Esophagus squamous epithelium (tissue), 5 donors: ENCODE measurements at regions not wholly inside any gene's neighbourhood (a gene's known extent, or its start where the extent isn't known, plus 50 kb on each side); places are given as distances from the start of the nearest gene placed in this dataset.

Source experiments
- DNase-seq: peaks from one replicate; lab custom pipeline; 2025; lab: John Stamatoyannopoulos, UW
- H3K27ac ChIP-seq, 4 donors: fragments of 200-600 bp; sonication (generic); one replicate each; pipeline ENCODE4 v1.5.1; 2016 to 2019; ENCODE audit warnings: mild to moderate bottlenecking in 1 of 4
- H3K27me3 ChIP-seq, 4 donors: fragments of 200-600 bp; sonication (generic); 1 replicate in 3 of 4; 2 replicates in 1 of 4; pipeline versions ENCODE4 v1.5.1 to v1.6.0; 2017 to 2021; ENCODE audit warnings: antibody characterized with exemption in 1 of 4
- H3K36me3 ChIP-seq, 3 donors: fragments of 200-600 bp; sonication (generic); one replicate each; pipeline ENCODE4 v1.5.1; 2016 to 2019
- H3K4me1 ChIP-seq, 3 donors: fragments of 200-600 bp; sonication (generic); one replicate each; pipeline ENCODE4 v1.5.1; 2017 to 2019
- H3K4me3 ChIP-seq, 4 donors: fragments of 200-600 bp; sonication (generic); 1 replicate in 3 of 4; 2 replicates in 1 of 4; pipeline ENCODE4 v1.5.1; 2016 to 2019; ENCODE audit warnings: mild to moderate bottlenecking in 2 of 4, moderate library complexity in 1 of 4
- H3K9me3 ChIP-seq, 3 donors: fragments of 200-600 bp; sonication (generic); one replicate each; pipeline ENCODE4 v1.5.1; 2016 to 2019
- POLR2A ChIP-seq, 4 donors: fragments of 450-650 bp; IDR thresholded peaks; one replicate each; pipeline ENCODE4 v1.6.1; 2017; ENCODE audit warnings: antibody characterized with exemption in 4 of 4, mild to moderate bottlenecking in 4 of 4, moderate library complexity in 3 of 4
- WGBS, 2 donors: methylation state at CpG; one replicate each; pipeline ENCODE4 v1.1.5; 2018; 5-methylcytosine and 5-hydroxymethylcytosine counted together
- intact Hi-C: fragments of 100-400 bp; cut with DNase I; formaldehyde crosslinking; loops from one replicate; pipeline ENCODE4 v1.15.0; 2022
- TF ChIP-seq, protein P1 (sequence below), 6 experiments: fragments of 450-650 bp in 4 of 6; fragments of 200-600 bp in 2 of 6; sonication (generic) in 2 of 6; IDR thresholded peaks; one replicate each; pipeline ENCODE4 v1.5.1; 2016 to 2019; ENCODE audit warnings: antibody characterized with exemption in 6 of 6, mild to moderate bottlenecking in 4 of 6, moderate library complexity in 4 of 6
- donor health status: DM: yes; HTN: yes; CAD: no.

GRCh38 chr7:16079723-16080122 lies 341.6 kb downstream of the CRPPA start:
- no peaks in the 10 kb centered on the region for H3K9me3 ChIP-seq
- intact Hi-C loops, result loop anchor here (10.0 kb wide), 2 partner anchors 485 to 775 kb away; no protein-coding TSS in a partner anchor

DNA sequence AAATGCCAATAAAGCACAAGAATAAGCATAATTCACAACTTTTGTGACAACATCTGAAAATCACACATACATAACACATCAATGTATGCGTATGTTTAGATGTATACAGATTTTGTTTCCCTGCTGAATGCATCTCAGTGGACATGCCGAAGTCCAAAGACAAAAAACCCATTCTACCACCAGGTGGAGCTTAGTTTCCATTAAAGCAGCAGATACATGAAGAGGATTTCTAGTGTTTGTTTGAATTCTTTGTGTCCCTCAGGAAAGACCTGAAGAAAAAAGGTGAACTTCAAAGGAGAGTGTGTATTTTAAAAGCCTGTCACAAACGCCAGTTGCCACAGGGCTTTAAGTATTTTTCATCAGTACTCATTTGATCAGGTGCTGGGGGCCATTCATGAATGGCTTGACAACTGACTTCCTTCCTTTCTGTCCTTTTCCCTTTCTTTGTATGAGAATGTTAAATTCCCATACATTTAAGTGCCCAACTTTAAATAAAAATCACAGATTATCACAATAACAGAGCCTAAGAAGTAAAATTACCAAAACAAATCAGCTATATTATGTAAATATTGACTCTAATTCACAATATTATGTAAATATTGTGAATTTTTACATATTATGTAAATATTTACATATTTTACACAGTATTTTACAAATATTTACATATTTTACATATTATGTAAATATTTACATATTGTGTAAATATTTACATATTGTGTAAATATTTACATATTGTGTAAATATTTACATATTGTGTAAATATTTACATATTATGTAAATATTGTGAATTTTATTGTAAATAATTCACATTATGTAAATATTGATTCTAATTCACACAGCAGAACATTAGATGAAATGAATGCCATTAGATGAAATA lies 343.0 kb downstream of the CRPPA start:
- Histone ChIP-seq H3K36me3 (no peaks in the 10 kb centered on the region), H3K4me3 (no peak overlapping the region), H3K9me3 (no peaks in the 10 kb centered on the region), H3K4me1 (no peaks in the 10 kb centered on the region), H3K27ac (no peak overlapping the region), H3K27me3 (no peaks in the 10 kb centered on the region)
- no peak for TF ChIP-seq POLR2A (IDR thresholded peaks at IDR 0.05)
- TF ChIP-seq, protein P1, sequence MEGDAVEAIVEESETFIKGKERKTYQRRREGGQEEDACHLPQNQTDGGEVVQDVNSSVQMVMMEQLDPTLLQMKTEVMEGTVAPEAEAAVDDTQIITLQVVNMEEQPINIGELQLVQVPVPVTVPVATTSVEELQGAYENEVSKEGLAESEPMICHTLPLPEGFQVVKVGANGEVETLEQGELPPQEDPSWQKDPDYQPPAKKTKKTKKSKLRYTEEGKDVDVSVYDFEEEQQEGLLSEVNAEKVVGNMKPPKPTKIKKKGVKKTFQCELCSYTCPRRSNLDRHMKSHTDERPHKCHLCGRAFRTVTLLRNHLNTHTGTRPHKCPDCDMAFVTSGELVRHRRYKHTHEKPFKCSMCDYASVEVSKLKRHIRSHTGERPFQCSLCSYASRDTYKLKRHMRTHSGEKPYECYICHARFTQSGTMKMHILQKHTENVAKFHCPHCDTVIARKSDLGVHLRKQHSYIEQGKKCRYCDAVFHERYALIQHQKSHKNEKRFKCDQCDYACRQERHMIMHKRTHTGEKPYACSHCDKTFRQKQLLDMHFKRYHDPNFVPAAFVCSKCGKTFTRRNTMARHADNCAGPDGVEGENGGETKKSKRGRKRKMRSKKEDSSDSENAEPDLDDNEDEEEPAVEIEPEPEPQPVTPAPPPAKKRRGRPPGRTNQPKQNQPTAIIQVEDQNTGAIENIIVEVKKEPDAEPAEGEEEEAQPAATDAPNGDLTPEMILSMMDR (IDR thresholded peaks at IDR 0.05), result peak in 5 of 6 experiments; percentile 43 to 65 (median 53)
- no peak for DNase-seq
- intact Hi-C loops, result loop anchor here (10.0 kb wide), 1 partner anchor 774 kb away; no protein-coding TSS in a partner anchor
- 14 to 37% methylated on average over 3 of the region's 3 CpGs for WGBS, 2 donors

More at GRCh38 chr7:16079723-16080122, 341.6 kb downstream of the CRPPA start:
- DNase-seq, result no peak
- WGBS, 2 donors, result 78 to 83% methylated on average over 3 of the region's 3 CpGs
- no peak overlapping the region for H3K4me3 ChIP-seq
- no peak overlapping the region for H3K27ac ChIP-seq
- no peak for TF ChIP-seq POLR2A (IDR thresholded peaks at IDR 0.05)
- TF ChIP-seq, protein P1 (IDR thresholded peaks at IDR 0.05), result no peak
- H3K27me3 ChIP-seq, result no peaks in the 10 kb centered on the region
- peaks cover 0 to 7% (median 0%) of the 10 kb centered on the region in 3 donors for H3K4me1 ChIP-seq
- no peaks in the 10 kb centered on the region for H3K36me3 ChIP-seq

DNA sequence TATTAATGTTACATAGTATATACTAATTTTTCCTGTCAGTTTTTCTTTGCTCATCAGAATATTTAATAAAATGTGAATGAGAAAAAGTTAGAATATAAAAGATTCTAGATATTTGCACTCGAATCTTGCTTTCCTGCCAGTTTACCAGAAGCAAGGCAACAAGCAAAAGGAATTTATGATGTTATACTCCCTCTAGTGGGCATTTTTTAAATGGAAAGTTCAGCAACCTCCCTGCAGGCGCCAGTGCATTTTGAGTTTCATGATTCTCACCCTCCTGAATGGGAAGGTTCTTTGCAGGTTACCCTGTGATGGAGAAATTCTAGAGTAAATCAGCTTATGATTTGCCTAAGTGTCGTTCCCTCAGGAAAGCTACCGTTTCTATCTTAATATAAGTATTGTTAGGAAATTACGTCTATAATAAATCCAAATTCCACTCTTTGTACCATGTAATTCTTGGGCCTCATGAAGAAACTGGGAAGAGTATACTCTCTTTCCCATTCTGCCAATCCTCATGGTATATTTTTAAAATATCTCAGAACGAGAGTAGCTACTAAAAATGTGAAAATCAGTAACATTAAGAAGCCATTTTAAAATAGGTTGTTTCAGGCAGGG lies 350.0 kb downstream of the CRPPA start:
- 14 to 19% methylated on average over 6 of the region's 6 CpGs for WGBS, 2 donors
- Histone ChIP-seq H3K27me3 (no peaks in the 10 kb centered on the region), H3K9me3 (no peaks in the 10 kb centered on the region), H3K4me1 (peaks cover 0 to 4% (median 0%) of the 10 kb centered on the region in 3 donors), H3K27ac (no peak overlapping the region), H3K36me3 (no peaks in the 10 kb centered on the region), H3K4me3 (no peak overlapping the region)
- no peak for DNase-seq
- TF ChIP-seq POLR2A (IDR thresholded peaks at IDR 0.05), result no peak
- TF ChIP-seq, protein P1 (IDR thresholded peaks at IDR 0.05), result peak; percentile 23 to 82 (median 77)
- intact Hi-C loops, result loop anchor here (10.0 kb wide), 1 partner anchor 767 kb away; no protein-coding TSS in a partner anchor

DNA sequence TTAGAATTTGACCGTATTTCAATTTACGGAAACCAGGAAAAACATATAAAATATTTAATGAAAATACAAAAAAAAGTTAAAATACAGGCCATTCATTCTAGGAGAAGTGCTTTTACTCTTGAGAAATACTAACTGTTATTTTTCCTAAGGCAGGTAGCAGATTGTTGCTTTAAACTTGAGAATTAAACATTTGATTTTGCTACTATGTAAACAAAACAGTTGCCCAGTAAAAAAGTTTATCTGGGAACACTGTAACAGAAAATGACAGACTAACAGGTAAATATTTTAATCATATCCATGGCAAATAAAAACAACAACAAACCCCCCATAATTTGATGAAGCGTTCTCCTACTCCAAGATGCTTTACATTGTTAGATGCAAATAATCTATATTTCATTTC lies 350.5 kb downstream of the CRPPA start:
- WGBS, 2 donors, result 81 to 83% methylated on average over 3 of the region's 3 CpGs
- TF ChIP-seq POLR2A (IDR thresholded peaks at IDR 0.05), result no peak
- TF ChIP-seq, protein P1 (IDR thresholded peaks at IDR 0.05), result no peak
- H3K9me3 ChIP-seq, result no peaks in the 10 kb centered on the region
- no peaks in the 10 kb centered on the region for H3K36me3 ChIP-seq
- peaks cover 0 to 7% (median 0%) of the 10 kb centered on the region in 3 donors for H3K4me1 ChIP-seq
- H3K27ac ChIP-seq, result no peak overlapping the region
- H3K4me3 ChIP-seq, result no peak overlapping the region
- intact Hi-C loops, result loop anchor here (10.0 kb wide), 1 partner anchor 766 kb away; no protein-coding TSS in a partner anchor
- no peaks in the 10 kb centered on the region for H3K27me3 ChIP-seq
- DNase-seq, result no peak
